Upper lobe of right lung (tissue), 1 donor: ENCODE measurements at regions not wholly inside any gene's neighbourhood (a gene's known extent, or its start where the extent isn't known, plus 50 kb on each side); places are given as distances from the start of the nearest gene placed in this dataset.
"Not testable (repeated sequence)": the region's sequence is repeated elsewhere in the genome, so short reads cannot be mapped to it uniquely, and the experiment has no call there.

Experiments
- ATAC-seq: fragments of 200-7000 bp; cut with Tn5 transposase; one replicate; pipeline ENCODE4 v1.9.1; 2020; ENCODE audit warnings: mild to moderate bottlenecking, moderate library complexity
- DNase-seq: peaks from one replicate; pipeline ENCODE4 v3.0.0-alpha.2; 2020
- H3K27ac ChIP-seq: fragments of 200-600 bp; one replicate; pipeline ENCODE4 v1.8.0; 2022
- H3K27me3 ChIP-seq: fragments of 200-600 bp; one replicate; pipeline ENCODE4 v1.8.0; 2022; ENCODE audit warnings: mild to moderate bottlenecking
- H3K36me3 ChIP-seq: fragments of 200-600 bp; one replicate; pipeline ENCODE4 v1.8.0; 2022
- H3K4me1 ChIP-seq: fragments of 200-600 bp; one replicate; pipeline ENCODE4 v1.8.0; 2022
- H3K4me3 ChIP-seq: fragments of 200-600 bp; one replicate; pipeline ENCODE4 v1.8.0; 2022; ENCODE audit warnings: mild to moderate bottlenecking
- H3K9me3 ChIP-seq: fragments of 200-600 bp; one replicate; pipeline ENCODE4 v1.8.0; 2022
- CTCF ChIP-seq: fragments of 200-600 bp; IDR thresholded peaks from one replicate; pipeline ENCODE4 v1.8.0; 2022; ENCODE audit warnings: antibody characterized with exemption
- intact Hi-C: fragments of 100-400 bp; cut with DNase I; formaldehyde crosslinking; loops from one replicate; pipeline ENCODE4 v1.11.0; 2022
- donor health status: DM: no; HTN: yes; CAD: no; lungs with severe emphysema.

GRCh38 chr5:15366676-15367391 is 133.1 kb upstream of the FBXL7 start:
- ATAC-seq (peak; percentile 73), DNase-seq (no peak)
- H3K4me1 ChIP-seq, result peaks cover 7% of the 10 kb centered on the region
- TF ChIP-seq CTCF, result no peak
- H3K27ac ChIP-seq, result no peak overlapping the region
- H3K27me3 ChIP-seq, result no peaks in the 10 kb centered on the region
- H3K9me3 ChIP-seq, result no peaks in the 10 kb centered on the region
- intact Hi-C loops, result no loop called here
- no peaks in the 10 kb centered on the region for H3K36me3 ChIP-seq
- H3K4me3 ChIP-seq, result no peak overlapping the region

GRCh38 chr5:15365070-15365469 is 134.9 kb upstream of the FBXL7 start:
- intact Hi-C loops, result no loop called here
- DNase-seq (no peak), ATAC-seq (no peak)
- Histone ChIP-seq H3K27me3 (no peaks in the 10 kb centered on the region), H3K36me3 (no peaks in the 10 kb centered on the region), H3K9me3 (no peaks in the 10 kb centered on the region), H3K4me1 (peaks cover 7% of the 10 kb centered on the region), H3K27ac (no peak overlapping the region), H3K4me3 (no peak overlapping the region)
- no peak for TF ChIP-seq CTCF

GRCh38 chr5:15363601-15364000 is 136.4 kb upstream of the FBXL7 start:
- ATAC-seq (no peak), DNase-seq (no peak)
- Histone ChIP-seq H3K27me3 (no peaks in the 10 kb centered on the region), H3K9me3 (no peaks in the 10 kb centered on the region), H3K4me3 (no peak overlapping the region), H3K36me3 (no peaks in the 10 kb centered on the region), H3K4me1 (peaks cover 7% of the 10 kb centered on the region), H3K27ac (no peak overlapping the region)
- intact Hi-C loops, result no loop called here
- no peak for TF ChIP-seq CTCF

GRCh38 chr5:15357092-15357453 is 142.9 kb upstream of the FBXL7 start:
- H3K4me1 ChIP-seq, DNase-seq, H3K36me3 ChIP-seq, H3K9me3 ChIP-seq, intact Hi-C loops, H3K4me3 ChIP-seq, H3K27ac ChIP-seq, ATAC-seq, H3K27me3 ChIP-seq: not testable (repeated sequence)

- H3K4me3 ChIP-seq, intact Hi-C loops, H3K36me3 ChIP-seq, H3K27me3 ChIP-seq, H3K27ac ChIP-seq, H3K9me3 ChIP-seq, H3K4me1 ChIP-seq: not testable (repeated sequence)
- ATAC-seq, result peak; percentile 64
- DNase-seq, result peak; percentile 61
Observed at GRCh38 chr5:15356308-15357091, 143.5 kb upstream of the FBXL7 start.

GRCh38 chr5:15354021-15354420 is 146.0 kb upstream of the FBXL7 start:
- TF ChIP-seq CTCF, result no peak
- Histone ChIP-seq H3K36me3 (no peaks in the 10 kb centered on the region), H3K9me3 (no peaks in the 10 kb centered on the region), H3K4me3 (no peak overlapping the region), H3K4me1 (no peaks in the 10 kb centered on the region), H3K27me3 (no peaks in the 10 kb centered on the region), H3K27ac (no peak overlapping the region)
- ATAC-seq (no peak), DNase-seq (no peak)
- intact Hi-C loops, result no loop called here
